GM21390 (cell line): ENCODE measurements at regions not wholly inside any gene's neighbourhood (a gene's known extent, or its start where the extent isn't known, plus 50 kb on each side); places are given as distances from the start of the nearest gene placed in this dataset.

Experiments used
- ATAC-seq: cut with Tn5 transposase; IDR thresholded peaks from one replicate; pipeline ENCODE4 v1.9.1; 2021; ENCODE audit not compliant: unreplicated experiment

DNA sequence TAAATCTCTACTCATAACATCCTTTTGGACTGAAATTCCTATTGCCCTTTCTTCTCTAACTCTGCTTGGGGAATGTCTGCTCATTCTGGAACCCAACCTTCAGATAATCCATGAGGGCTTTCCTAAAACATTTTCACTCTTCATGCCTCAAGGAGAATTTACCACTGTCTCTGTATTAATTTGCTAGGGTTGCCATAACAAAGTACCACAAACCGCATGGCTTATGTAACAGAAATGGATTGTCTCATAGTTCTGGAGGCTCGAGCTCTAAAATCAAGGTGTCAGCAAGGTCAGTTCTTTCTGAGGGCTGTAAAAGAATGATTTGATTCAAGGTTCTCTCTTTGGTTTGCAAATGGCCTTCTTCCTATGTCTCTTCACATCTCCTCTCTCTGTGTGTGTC is 209.7 kb downstream of the LACC1 start:
- ATAC-seq: no peak

DNA sequence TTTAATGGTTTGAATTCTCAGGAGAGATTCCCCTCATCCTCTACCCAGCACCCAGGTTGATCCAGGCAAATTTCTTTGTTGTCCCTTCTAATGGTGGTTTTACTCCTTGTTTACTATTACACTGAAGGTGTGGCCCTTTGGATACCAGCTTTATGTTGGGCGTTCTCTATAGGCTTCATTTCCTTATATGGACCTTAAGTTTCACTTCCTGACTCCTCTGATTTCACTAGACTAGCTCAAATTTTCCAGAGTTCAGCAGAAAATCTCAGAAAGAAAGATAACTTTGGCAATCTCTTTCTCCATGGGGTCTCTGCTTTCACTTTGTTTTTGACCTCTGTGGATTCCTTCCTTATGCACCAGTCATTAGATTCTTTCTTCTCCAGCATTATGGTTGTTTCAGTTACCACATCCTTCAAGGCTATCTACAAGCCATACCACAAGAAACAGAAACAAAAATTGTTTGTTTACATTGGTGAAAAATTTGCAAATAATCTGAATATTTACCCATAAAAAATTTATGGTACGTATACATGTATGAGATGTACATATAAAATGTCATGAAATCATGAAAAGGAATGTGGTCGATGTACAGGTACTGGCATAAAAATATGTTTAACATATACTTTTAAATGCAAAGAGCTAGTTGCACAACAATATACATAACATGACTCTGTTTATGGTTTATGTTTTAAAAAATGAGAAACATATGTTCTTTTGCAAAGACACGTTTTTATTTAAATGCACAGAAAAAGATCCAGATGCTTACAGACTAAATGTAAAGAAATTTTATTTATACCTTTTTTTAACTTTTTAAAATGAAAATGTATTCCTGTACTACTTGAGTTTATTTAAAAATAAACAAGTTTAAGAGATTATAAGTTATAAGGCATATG is 212.6 kb downstream of the LACC1 start:
- no peak for ATAC-seq

DNA sequence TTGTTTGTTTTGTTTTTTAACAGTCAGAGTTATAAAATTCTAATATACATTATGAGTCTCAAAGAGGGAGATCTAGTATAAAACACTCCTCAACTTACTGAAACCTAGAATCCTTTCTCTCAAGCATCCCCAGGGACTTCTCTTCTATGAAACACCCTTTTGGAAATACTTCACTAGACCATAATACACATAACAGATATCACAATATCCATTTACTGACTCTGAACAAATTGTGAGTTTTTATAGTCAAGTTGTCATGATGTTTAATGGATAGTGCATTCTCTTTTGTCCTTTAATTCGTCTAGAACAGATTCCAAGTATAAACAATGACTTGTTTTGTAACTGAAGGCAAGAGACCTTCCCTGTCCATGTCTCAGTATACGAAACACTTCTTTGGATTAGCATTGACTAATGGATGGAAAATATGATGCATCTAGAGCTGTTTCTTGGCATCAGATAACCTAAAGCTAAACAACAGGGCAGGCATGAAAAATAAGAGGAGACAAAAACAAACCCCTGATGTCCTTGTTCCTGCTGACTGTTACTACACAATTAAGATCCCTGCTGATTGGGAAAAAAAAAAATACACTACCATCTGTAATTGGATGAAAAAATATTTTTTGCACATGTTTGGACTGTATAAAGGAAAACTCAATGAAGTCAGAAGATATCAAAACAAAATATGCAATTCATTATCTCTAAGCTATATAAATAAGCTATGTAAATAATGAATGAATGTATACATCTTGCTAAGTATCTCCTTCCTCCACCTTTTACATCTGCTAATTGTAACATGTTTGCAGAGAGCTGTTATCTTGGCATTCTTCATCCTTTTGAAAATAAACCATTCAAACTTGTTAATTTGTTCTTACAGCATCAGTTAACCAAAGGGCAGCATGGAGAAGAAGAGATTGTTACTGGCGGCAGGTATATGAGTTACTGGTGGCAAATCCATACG is 214.2 kb downstream of the LACC1 start:
- ATAC-seq: no peak

DNA sequence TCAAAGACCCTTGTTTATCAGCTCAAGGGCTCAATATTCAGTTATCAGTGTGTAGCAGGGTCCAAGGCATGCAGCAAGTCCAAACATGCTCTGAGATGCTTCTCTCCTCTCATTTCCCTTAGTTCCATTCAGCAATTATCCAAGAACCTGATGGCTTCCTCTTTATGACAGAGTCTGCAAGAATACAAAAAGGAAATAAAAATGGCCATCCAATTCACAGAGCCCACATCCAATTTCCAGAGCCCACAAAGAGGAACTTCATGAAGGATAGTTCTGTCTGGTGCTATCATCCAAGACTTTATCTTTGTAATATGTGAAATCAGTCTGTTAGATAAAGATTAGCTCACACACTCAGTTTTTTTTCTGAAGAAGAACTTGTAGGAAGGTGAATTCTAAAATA is 217.2 kb downstream of the LACC1 start:
- ATAC-seq: no peak

DNA sequence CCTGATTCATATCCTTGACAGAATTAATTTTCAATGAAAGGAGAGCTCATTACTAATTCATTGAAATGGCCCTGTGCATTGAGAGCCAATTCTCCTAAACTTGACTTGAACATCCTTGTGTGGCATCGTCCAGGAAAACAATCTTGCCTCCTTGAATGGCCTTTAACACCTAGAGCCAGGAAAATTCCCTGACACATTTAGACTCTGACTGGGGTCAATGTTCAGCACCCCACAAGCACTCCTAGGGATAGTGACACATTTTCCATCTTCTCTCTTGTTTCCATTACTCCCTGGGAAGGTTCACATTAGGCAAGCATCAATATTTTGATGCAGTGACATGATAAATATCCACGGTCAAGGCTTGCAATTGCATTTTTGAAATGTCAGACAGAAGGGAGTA is 218.9 kb downstream of the LACC1 start:
- ATAC-seq: no peak

DNA sequence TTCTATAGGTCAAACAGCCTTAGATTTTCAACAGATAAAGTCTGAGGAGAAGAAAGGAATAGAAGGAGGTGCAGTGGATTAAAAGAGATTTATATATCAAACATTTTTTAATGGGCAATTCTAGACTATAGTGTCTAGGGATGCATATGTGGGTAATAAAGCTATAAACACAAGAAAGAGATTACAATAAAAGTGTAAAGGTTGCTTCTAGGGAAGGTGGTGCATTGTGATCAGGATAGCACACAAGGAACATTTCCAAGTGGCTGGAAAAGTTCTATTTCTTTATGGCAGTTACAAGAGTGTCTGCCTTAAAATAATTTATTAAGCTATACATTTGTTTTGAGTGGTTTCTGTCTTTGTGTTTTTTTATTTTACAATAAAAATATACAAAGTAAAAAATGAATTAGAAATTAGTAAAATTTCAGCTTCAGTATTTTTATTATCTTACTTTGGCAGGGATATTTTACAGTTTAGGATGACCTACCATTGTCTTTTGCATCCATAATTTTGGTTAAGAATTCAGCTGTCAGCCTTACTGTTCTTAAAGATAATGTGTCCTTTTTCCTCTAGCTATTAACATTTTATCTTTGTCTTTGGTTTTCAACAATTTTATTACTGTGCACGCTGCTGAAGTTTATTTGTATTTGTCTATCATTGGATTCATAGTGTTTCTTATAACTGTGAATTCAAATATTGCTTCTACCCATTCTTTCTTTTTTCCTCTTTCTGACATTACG is 221.8 kb downstream of the LACC1 start:
- ATAC-seq: no peak

DNA sequence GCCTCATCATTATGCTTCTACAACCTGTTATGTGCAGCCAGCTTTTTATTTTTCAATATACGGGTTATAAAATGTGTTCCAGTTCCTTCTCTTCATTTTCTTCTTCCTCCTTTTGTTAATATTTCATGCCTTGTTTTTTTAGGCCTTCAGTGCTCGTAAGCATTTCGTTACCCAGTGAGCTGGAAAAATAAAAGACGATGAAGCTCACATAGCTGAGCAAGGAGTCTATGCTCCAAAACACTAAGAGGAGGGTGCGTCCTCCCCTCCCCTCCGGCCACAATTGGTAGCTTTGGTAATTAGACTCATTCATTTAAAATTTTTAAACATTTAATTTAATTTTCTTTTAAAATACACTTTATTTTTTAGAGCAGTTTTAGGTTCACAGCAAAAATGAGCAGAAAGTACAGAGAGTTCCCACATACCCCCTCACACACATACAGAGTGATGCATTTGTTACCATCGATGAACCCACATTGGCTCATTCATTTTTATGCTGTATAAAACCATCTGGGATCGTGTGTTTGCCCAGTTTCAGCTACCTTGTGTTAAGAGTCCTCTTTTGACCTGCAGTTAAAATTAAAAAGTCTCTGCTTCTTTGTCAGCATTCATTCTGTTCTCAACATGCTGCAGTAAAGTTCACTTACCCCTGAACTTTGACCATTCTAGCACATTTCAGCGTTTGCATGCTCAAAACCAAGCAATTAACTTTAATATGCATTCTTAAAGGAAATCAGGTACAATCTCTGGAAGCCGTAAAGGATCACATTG is 223.9 kb downstream of the LACC1 start:
- ATAC-seq: no peak

DNA sequence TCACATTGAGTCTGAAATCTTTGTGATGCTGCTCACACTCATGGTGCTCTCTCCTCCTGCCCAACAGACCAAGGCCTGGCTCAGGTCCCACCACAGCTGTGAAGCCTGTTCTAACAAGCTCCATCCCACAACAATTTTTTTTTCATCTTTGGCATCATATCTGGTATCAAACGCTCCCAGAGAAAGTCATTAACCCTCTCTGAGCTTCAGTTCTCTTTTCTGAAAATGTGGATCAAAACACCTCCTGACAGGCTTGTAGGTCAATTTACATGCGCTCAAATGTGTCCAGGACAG is 224.4 kb downstream of the LACC1 start:
- no peak for ATAC-seq

DNA sequence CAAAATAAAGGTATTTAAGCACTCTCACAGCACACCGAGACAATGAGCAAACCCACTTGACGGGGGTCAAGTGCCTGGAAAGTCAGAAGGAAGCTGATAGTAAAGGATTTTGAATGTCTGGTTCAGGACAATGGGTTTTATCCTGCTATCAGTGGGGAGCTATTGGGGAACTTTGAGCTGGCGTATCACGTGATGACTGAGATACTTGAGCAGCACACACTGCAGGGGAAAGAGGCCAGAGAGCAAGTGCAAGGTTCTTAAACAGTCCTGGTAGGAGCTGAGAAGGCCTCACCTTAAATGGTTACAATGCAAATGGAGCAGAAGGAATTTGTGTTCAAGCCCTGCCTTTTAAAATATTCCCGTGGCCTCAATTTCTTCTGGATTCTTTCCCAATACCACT is 225.3 kb downstream of the LACC1 start:
- ATAC-seq: no peak

DNA sequence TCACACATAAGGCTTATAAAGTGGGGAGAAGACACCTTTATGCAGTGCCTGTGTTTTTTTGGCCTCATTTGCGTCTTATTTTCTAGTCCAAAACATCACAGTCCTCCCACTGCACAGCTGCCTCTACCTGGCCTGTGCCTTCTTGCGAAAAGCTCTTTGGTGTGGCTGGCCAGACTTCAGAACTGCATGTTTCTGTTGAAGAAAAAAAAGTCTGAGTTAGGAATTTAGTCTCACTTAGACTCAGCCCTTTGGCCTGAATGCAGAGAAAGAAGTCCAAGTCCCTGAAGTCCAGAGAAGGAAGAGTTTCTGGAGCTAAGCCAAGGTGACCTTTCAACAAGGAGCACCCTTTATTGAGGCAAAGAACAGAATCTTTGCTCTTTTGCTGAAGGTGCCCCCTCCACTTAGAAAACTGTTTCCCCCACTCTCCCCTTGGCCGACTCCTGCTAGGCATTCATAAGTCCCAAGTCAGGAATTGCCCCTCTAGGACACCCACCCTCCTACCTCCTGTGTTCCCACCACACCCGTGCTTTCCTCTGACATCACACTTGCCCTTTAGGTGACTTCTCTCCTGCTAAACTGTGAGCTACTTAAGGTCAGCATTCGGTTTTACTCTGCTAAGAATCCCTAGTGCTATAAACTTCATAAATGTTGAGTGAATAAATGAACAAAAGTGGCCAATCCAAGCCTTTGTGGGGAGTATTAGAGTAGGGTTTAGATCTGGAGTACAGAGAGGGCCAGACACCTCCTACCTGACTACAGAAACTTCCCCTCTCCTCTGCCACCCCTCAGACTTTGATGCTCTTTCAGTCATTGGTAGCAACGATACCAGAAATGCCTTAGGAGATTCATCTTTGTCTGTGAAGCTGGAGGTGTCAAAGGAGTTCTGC is 226.8 kb downstream of the LACC1 start:
- ATAC-seq: no peak

DNA sequence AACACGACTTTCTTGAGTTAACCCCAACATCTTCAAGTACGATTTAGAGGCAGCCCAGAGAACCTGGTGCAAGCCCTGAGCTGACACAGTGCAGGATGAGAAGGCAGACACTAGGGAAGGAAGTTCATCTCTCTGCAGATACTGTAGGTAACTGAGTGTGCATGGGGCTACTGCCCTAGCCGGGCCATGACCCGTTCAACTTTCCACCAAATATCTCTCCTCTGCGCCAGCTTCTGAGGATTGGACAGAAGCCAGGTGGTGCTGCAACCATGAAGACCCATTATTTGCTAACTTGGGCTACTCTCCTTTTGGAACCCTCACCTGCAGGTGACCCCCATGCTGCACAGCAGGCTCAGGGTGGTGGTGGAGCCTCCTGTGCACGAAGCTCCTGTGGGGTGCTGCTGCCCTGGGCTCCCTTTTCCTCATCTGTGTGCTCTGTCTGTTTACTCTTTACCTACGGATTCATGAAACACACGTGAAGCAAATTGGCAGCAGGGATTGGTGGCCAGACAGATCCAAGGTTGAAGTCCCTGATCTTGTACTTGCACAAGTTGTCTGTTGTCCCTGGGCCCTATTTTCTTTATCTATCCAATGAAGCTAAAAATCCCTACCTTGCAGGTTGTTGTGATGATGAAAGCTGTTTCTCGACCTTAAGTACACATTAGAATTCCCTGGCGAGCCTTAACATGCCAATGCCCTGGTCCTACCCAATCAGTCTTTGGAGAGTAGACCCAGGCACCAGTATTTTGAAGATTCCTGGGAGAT is 227.8 kb downstream of the LACC1 start:
- ATAC-seq: no peak

DNA sequence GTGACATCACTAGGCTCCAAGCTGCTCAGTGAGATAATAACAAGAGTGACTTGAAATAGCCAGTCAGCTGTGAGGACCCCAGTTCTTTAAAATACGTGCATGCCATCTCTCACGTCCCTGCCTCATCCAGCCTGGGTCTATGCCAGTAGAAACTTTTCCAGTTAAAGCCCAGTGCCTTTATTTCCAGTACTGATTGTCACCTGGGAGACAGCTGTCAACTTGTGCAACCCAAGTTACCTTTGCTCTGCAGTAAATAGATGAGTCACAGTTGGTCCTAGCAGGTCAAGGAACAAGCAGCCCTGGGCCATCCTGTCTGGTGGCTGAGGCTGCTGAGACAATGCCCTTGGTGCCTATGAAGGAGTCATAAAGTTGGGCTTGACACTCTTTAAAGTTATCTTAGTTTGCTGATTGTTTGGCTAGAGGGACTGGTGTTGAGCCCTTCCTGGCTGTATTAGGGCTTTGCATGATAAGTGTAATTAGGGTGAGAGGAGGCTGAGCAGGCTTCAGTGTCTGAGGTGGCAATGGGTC is 228.7 kb downstream of the LACC1 start:
- no peak for ATAC-seq

DNA sequence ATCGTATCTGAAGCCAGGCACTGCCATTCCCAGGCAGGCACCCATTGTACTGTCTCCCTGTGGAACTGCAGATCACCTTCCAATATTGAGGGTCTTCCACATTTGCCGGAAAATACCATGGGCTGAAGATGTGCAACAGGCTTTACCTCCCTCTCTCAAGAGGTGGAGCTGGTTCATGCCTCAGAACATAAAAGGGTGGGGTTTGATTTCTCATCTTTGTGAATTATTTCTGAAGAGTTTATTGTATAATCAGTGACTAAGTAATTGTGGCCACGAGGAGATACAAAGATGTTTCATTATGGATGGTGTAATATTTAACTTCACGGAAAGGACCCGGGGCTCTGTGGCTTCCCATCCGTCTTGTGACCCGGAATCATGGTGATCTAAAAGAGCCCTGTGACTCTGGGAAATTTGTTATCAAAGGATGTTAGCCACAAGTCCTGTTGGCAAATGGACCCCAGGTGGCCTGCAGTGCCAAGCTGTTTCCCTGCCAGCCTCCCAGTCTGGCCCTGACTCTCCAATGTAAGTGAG is 230.5 kb downstream of the LACC1 start:
- no peak for ATAC-seq

DNA sequence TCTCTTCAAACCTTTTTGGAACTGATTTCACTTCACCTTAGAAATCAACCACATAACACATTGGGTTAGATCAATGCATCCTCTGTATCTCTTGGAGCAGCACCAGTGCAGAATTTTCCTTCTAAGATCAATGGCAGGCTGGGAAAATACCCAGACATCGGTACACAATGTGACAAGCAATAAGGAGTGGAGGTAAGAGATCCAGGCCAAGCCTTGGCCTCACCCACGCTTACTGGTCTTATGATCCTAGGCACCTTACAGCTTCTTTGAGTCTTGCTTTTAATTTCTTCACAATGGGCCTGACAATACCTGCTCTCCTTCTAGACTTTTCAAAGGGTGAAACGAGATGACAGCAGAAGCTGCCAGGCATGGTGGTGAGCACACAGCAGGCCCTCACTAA is 232.0 kb downstream of the LACC1 start:
- ATAC-seq: no peak

DNA sequence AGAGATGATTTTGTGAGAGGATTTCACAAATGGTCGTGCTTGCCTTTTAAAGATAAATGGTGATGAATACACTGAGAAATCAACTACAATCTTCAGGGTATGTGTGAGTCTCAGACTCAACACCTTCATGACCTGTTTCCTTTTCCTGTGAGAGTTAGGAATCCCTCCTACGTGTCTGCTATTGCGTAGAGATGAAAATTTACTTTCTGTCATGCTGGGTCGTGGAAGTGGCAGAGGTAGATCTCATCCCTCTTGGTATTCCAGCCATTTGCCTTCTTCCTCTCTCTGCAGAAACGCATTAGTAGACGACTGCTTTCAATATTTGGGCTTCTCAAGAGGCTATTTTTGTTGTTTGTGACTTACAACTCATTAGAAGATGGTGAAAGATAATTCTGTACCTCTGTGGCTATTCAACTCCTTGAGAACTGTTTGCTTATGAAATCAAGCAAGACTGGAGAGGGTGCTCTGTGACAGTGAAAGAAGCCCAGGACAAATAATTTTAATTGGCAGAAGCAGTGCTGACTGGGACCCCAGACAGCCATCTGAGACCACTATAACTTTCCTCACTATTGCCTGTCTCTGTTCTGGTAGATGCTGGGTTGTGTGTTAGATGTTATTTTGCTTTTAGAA is 233.1 kb downstream of the LACC1 start:
- no peak for ATAC-seq

DNA sequence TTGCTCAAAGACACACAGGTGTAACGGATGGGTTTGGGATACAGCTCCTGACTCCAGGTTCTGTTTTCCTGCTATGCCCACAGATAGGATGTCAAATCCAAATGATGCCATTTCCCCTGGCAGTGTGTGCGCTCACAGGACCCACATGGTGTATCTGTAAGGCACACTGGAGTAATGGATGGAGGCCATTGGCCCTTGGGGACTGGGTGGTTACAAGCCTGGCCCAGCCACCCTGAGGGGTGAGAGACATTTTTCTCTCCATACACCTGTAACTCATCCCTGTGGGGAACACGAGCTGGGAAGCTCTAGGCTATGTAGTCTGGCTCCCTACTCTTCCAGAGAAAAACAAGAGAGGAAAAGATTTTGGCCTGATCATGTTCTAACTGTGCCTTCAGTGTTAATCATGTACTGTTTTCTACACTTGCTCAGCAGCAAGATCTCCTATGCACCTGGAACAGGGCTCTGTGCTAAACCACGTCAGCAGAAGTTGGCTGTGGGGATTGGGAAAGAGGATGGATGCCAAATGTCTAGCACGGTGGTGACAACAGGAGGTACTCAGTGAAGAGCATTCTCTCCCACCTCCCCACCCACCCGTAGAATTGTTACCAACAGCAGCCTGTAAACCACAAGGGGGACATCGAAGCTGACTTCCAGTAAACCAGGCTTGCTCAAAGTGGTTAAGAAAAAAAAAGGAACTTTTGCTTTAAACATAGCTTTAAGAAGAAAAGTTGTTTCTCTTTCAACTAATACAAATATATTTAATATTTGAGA is 237.0 kb downstream of the LACC1 start:
- ATAC-seq: no peak

DNA sequence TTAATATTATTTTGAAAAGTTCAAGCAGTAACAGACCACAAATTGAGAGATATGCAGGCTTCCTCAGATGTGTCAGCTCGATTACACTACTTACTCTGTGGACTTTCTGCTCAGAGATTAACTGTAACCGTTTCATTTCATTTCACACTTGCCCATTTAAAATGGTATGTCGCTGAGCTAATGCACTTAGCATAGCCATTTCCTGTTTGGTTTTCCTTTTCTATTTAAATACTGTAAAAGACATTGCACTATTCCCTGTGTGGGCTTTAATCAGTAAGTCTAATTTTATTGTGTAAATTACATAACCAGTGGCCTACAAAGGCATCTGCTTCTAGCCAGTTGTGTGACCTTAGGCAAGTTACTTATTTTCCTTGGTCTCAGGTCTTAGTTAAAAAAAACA is 237.6 kb downstream of the LACC1 start:
- no peak for ATAC-seq
